OCI-LY7 (cell line): ENCODE measurements at regions not wholly inside any gene's neighbourhood (a gene's known extent, or its start where the extent isn't known, plus 50 kb on each side); places are given as distances from the start of the nearest gene placed in this dataset.

Experiments used
- BruUV-seq: library from RNA; stranded (reverse); fragments of 400-500 nt; replicated peaks from 2 replicates; lab custom pipeline; 2021; lab: Mats Ljungman, UMichigan
- CTCF ChIA-PET: fragments of 300-600 bp; sonication (Branson Sonifier 250); formaldehyde crosslinking; loops from one replicate; lab custom pipeline; 2022; ENCODE audit warnings: antibody characterized with exemption; ENCODE audit not compliant: unreplicated experiment; lab: Charles Lee
- POLR2A ChIA-PET: fragments of 300-600 bp; sonication (Branson Sonifier 250); formaldehyde crosslinking; loops from one replicate; lab custom pipeline; 2022; ENCODE audit warnings: antibody characterized with exemption; lab: Charles Lee
- DNase-seq: peaks from one replicate; pipeline ENCODE4 v3.0.0-alpha.2; 2015; ENCODE audit warnings: low spot score
- H2AFZ ChIP-seq: fragments of 200-600 bp; sonication (generic), shearing (Covaris generic); 2 replicates; pipeline ENCODE4 v1.6.1; 2014; ENCODE audit warnings: mild to moderate bottlenecking, antibody characterized with exemption, low read length, moderate library complexity
- H3K27ac ChIP-seq: fragments of 200-600 bp; sonication (generic); 2 replicates; pipeline ENCODE4 v1.5.1; 2014; ENCODE audit warnings: mixed run types, low read depth, mild to moderate bottlenecking, moderate library complexity, low read length, inconsistent platforms; ENCODE audit not compliant: poor library complexity, severe bottlenecking
- H3K36me3 ChIP-seq: fragments of 200-600 bp; sonication (generic); 2 replicates; pipeline ENCODE4 v1.6.1; 2014; ENCODE audit warnings: mild to moderate bottlenecking, antibody characterized with exemption, low read length, moderate library complexity, mixed read lengths; ENCODE audit not compliant: insufficient read depth
- H3K4me1 ChIP-seq: fragments of 200-600 bp; sonication (generic); 2 replicates; pipeline ENCODE4 v1.5.1; 2014; ENCODE audit warnings: mild to moderate bottlenecking, low read length; ENCODE audit not compliant: insufficient read depth, poor library complexity, severe bottlenecking
- H3K4me2 ChIP-seq: fragments of 200-600 bp; sonication (generic); 2 replicates; pipeline ENCODE4 v1.6.1; 2014; ENCODE audit warnings: mild to moderate bottlenecking, low read length
- H3K4me3 ChIP-seq: fragments of 200-600 bp; sonication (generic); 2 replicates; pipeline ENCODE4 v1.5.1; 2014; ENCODE audit warnings: mild to moderate bottlenecking, low read depth, low read length; ENCODE audit not compliant: poor library complexity, severe bottlenecking
- H3K79me2 ChIP-seq: fragments of 200-600 bp; sonication (generic); 2 replicates; pipeline ENCODE4 v1.6.1; 2016; ENCODE audit warnings: low read depth, mild to moderate bottlenecking, low read length, moderate library complexity, mixed read lengths; ENCODE audit not compliant: insufficient read depth
- H3K9me2 ChIP-seq: fragments of 200-600 bp; sonication (generic); 2 replicates; pipeline ENCODE4 v1.6.1; 2016; ENCODE audit warnings: mild to moderate bottlenecking, low read length, mixed read lengths; ENCODE audit not compliant: insufficient read depth
- H3K9me3 ChIP-seq: fragments of 200-600 bp; sonication (generic); 2 replicates; pipeline ENCODE4 v1.6.1; 2014; ENCODE audit warnings: mild to moderate bottlenecking, mixed run types, low read length, mixed read lengths
- H4K20me1 ChIP-seq: fragments of 200-600 bp; sonication (generic); 2 replicates; pipeline ENCODE4 v1.6.1; 2014; ENCODE audit warnings: mild to moderate bottlenecking, antibody characterized with exemption, low read length, moderate library complexity, mixed read lengths; ENCODE audit not compliant: insufficient read depth
- EZH2phosphoT487 ChIP-seq: fragments of 200-600 bp; sonication (generic); IDR thresholded peaks from 2 replicates; pipeline ENCODE4 v1.6.1; 2018; ENCODE audit warnings: low read depth, borderline replicate concordance, mild to moderate bottlenecking, mixed run types, antibody characterized with exemption, low read length, moderate library complexity, mixed read lengths
- intact Hi-C: fragments of 100-400 bp; cut with micrococcal nuclease; formaldehyde crosslinking; loops from one replicate; pipeline ENCODE4 v1.10.0; 2022; ENCODE audit not compliant: unreplicated experiment
- TF ChIP-seq, protein P1 (sequence below): fragments of 200-600 bp; sonication (generic); conservative IDR thresholded peaks from 2 replicates; pipeline ENCODE4 v1.5.1; 2014; ENCODE audit warnings: mild to moderate bottlenecking, antibody characterized with exemption, low read length, moderate library complexity, mixed read lengths

DNA sequence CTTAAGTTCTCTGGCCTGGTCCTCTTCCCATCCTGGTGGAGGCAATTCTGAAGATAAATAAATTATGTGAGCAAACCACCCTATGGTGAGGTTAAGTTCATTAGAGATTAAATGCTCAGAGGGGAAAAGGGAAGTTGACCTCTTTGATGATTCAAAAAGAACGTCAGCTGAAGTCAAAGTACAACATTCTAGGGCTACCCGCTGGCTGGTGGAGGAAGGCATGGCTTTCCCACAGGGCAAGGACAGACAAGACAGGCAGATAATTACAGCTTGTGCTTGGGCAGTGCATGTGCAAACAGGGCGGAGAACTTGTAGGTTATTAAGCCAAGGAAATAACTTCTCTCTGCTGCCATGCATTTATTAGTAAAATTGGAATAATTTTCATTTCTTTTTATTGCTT lies 91.0 kb upstream of the SLC24A3 start:
- BruUV-seq = no TSS peak
- CTCF ChIA-PET = no interaction called here
- intact Hi-C loops = no loop called here
- POLR2A ChIA-PET = no interaction called here
- Histone ChIP-seq H3K27ac (no peak overlapping the region), H3K79me2 (no peaks in the 10 kb centered on the region), H2AFZ (no peak overlapping the region), H3K9me2 (no peaks in the 10 kb centered on the region), H3K36me3 (no peaks in the 10 kb centered on the region), H3K4me3 (no peak overlapping the region), H3K4me2 (no peak overlapping the region), H3K9me3 (no peaks in the 10 kb centered on the region), H3K4me1 (no peaks in the 10 kb centered on the region), H4K20me1 (no peaks in the 10 kb centered on the region)
- DNase-seq = no peak
- TF ChIP-seq, protein P1, sequence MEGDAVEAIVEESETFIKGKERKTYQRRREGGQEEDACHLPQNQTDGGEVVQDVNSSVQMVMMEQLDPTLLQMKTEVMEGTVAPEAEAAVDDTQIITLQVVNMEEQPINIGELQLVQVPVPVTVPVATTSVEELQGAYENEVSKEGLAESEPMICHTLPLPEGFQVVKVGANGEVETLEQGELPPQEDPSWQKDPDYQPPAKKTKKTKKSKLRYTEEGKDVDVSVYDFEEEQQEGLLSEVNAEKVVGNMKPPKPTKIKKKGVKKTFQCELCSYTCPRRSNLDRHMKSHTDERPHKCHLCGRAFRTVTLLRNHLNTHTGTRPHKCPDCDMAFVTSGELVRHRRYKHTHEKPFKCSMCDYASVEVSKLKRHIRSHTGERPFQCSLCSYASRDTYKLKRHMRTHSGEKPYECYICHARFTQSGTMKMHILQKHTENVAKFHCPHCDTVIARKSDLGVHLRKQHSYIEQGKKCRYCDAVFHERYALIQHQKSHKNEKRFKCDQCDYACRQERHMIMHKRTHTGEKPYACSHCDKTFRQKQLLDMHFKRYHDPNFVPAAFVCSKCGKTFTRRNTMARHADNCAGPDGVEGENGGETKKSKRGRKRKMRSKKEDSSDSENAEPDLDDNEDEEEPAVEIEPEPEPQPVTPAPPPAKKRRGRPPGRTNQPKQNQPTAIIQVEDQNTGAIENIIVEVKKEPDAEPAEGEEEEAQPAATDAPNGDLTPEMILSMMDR = no peak
- no peak for TF ChIP-seq EZH2phosphoT487

DNA sequence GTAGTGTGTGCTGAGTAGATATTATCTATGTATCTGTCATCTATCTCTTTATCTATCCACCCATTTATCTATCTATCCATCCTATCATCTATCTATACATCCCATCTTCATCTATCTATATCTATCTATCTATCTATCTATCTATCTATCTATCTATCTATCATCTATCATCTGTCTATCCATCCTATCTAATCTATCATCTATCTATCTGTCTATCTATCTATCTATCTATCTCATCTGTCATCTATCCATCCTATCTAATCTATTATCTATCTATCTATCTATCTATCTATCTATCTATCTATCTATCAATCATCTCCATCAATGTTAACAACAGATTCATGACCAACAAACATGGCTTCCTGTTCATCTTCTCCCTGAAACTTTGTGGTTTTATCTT lies 90.5 kb upstream of the SLC24A3 start:
- Histone ChIP-seq H3K9me2 (no peaks in the 10 kb centered on the region), H3K4me2 (no peak overlapping the region), H3K36me3 (no peaks in the 10 kb centered on the region), H3K4me1 (no peaks in the 10 kb centered on the region), H4K20me1 (no peaks in the 10 kb centered on the region), H3K9me3 (no peaks in the 10 kb centered on the region), H3K79me2 (no peaks in the 10 kb centered on the region), H3K27ac (no peak overlapping the region), H3K4me3 (no peak overlapping the region), H2AFZ (no peak overlapping the region)
- DNase-seq = no peak
- ChIA-PET POLR2A (no interaction called here), CTCF (no interaction called here)
- TF ChIP-seq EZH2phosphoT487 = no peak
- TF ChIP-seq, protein P1 = no peak
- intact Hi-C loops = no loop called here
- BruUV-seq = no TSS peak

DNA sequence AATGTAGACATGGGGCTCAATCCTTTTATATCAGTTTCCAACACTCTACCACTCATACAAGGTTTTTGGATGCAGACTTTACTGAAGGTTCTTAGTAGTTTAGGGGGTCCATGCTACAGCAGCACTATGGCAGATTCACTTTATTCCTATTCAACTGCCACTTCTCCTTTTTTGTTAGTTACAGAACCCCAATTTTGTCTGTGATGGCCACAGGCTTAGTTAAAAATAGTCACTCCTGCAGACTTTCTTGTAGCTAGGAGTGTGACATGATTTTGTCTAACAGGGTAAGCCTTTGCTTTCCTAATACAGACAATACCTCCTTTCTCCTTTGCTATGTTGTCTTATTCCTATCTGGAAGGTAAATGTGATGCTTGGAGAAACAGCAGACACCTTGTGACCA lies 90.0 kb upstream of the SLC24A3 start:
- Histone ChIP-seq H2AFZ (no peak overlapping the region), H3K79me2 (no peaks in the 10 kb centered on the region), H3K27ac (no peak overlapping the region), H3K36me3 (no peaks in the 10 kb centered on the region), H3K4me2 (no peak overlapping the region), H3K9me2 (no peaks in the 10 kb centered on the region), H3K4me3 (no peak overlapping the region), H4K20me1 (no peaks in the 10 kb centered on the region), H3K9me3 (no peaks in the 10 kb centered on the region), H3K4me1 (no peaks in the 10 kb centered on the region)
- POLR2A ChIA-PET = no interaction called here
- intact Hi-C loops = no loop called here
- DNase-seq = no peak
- no peak for TF ChIP-seq EZH2phosphoT487
- TF ChIP-seq, protein P1 = no peak
- CTCF ChIA-PET = no interaction called here
- no TSS peak for BruUV-seq
